Osteocyte (in vitro differentiated cells): ENCODE measurements at regions not wholly inside any gene's neighbourhood (a gene's known extent, or its start where the extent isn't known, plus 50 kb on each side); places are given as distances from the start of the nearest gene placed in this dataset.

ENCODE experiments used
- DNase-seq: peaks from one replicate; pipeline ENCODE4 v3.0.0; 2021; ENCODE audit warnings: mixed read lengths; ENCODE audit not compliant: unreplicated experiment; ENCODE audit errors: extremely low spot score
- H3K27ac Mint-ChIP-seq: one replicate; pipeline ENCODE4 v1.8.0; 2021; ENCODE audit warnings: mild to moderate bottlenecking, mixed read lengths; ENCODE audit not compliant: unreplicated experiment
- H3K27me3 Mint-ChIP-seq: one replicate; pipeline ENCODE4 v1.8.0; 2021; ENCODE audit warnings: mixed read lengths; ENCODE audit not compliant: unreplicated experiment
- H3K36me3 Mint-ChIP-seq: one replicate; pipeline ENCODE4 v1.8.0; 2021; ENCODE audit warnings: mixed read lengths; ENCODE audit not compliant: unreplicated experiment
- H3K4me1 Mint-ChIP-seq: one replicate; pipeline ENCODE4 v1.8.0; 2021; ENCODE audit warnings: mixed read lengths; ENCODE audit not compliant: unreplicated experiment
- H3K4me3 Mint-ChIP-seq: one replicate; pipeline ENCODE4 v1.8.0; 2021; ENCODE audit warnings: mild to moderate bottlenecking, moderate library complexity, mixed read lengths; ENCODE audit not compliant: unreplicated experiment
- H3K9me3 Mint-ChIP-seq: one replicate; pipeline ENCODE4 v1.8.0; 2021; ENCODE audit warnings: mixed read lengths; ENCODE audit not compliant: unreplicated experiment
- TF ChIP-seq, protein P1 (sequence below): fragments of 200-600 bp; sonication (generic); IDR thresholded peaks from 2 replicates; pipeline ENCODE4 v1.5.0; 2021; ENCODE audit warnings: antibody characterized with exemption, mild to moderate bottlenecking, moderate library complexity

DNA sequence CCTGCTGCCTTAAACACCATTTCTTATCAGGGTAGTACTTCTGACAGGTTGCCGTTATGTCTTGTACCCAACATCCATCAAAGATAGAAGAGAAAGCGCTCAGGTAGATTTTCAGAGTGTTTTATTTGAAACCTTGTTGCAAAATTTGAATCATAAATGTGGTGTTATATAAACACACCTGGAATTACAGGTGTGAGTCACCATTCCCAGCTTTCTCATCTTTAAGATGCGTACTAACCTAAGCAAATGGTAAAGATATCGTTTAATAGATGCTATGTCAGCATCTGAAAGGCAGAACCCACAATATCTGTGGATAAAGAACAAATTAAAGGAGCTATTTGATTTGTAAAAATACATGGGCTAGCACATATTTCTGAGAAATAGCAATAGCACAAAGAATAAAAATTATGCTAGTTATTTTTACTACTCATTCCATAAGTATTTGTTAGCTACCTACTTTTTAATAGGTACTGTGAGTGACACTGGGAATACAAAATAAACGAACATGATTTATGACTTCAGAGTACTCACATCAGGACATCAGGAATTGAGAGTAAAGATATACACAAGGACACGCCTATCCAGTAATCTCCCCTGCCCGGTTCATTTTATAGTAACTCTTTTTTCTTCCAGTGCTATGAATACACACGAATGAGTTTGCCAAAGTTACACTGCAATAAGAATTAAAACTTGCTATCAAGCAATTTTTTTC lies 193.8 kb downstream of the RBM43 start:
- TF ChIP-seq, protein P1, sequence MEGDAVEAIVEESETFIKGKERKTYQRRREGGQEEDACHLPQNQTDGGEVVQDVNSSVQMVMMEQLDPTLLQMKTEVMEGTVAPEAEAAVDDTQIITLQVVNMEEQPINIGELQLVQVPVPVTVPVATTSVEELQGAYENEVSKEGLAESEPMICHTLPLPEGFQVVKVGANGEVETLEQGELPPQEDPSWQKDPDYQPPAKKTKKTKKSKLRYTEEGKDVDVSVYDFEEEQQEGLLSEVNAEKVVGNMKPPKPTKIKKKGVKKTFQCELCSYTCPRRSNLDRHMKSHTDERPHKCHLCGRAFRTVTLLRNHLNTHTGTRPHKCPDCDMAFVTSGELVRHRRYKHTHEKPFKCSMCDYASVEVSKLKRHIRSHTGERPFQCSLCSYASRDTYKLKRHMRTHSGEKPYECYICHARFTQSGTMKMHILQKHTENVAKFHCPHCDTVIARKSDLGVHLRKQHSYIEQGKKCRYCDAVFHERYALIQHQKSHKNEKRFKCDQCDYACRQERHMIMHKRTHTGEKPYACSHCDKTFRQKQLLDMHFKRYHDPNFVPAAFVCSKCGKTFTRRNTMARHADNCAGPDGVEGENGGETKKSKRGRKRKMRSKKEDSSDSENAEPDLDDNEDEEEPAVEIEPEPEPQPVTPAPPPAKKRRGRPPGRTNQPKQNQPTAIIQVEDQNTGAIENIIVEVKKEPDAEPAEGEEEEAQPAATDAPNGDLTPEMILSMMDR: no peak
- Mint-ChIP-seq H3K4me1 (peaks cover 8% of the 10 kb centered on the region), H3K27me3 (no peaks in the 10 kb centered on the region), H3K9me3 (no peaks in the 10 kb centered on the region), H3K4me3 (no peak overlapping the region), H3K27ac (no peak overlapping the region), H3K36me3 (no peaks in the 10 kb centered on the region)
- DNase-seq: no peak

DNA sequence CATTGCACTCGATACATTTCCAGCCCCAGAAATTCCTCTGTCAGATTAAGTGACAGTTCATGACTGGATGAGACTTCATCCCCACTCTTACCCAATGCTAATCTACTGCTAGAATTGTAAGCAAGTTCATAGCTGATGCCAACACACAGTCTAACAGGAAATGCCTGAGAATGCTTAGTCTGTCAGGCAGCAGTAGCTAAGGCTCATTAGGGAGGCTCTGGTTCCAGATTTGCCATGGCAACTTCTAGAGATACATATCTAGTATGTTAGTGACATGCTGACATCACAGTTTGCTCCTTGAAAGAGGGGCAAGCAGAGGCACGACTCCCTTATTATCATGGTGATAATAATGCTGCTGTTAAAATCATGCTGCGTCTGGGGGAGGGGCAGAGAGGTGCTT lies 198.4 kb downstream of the RBM43 start:
- TF ChIP-seq, protein P1: no peak
- Mint-ChIP-seq H3K36me3 (no peaks in the 10 kb centered on the region), H3K27ac (no peak overlapping the region), H3K27me3 (no peaks in the 10 kb centered on the region), H3K4me3 (no peak overlapping the region), H3K4me1 (no peaks in the 10 kb centered on the region), H3K9me3 (no peaks in the 10 kb centered on the region)
- DNase-seq: no peak

DNA sequence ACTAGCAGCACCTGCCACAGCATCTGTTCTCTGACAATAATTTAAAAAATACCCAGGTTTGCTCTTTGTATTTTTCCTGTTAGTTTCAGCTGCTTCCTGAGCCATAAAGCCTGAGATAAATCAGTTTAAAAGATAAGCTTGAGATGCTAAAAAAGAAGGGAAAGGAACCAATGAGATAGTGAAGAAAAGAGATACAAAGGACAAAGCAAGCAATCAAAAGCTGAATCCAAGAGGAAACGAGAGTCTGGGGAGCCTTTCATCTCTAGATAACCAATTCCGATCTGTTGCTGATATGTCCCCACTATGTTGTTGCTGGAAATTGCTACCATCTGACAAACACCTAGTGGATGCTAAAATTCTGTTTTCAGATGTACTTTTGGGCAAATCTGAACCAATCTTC lies 201.4 kb downstream of the RBM43 start:
- H3K27ac Mint-ChIP-seq: no peak overlapping the region
- H3K9me3 Mint-ChIP-seq: no peaks in the 10 kb centered on the region
- no peaks in the 10 kb centered on the region for H3K36me3 Mint-ChIP-seq
- no peak for DNase-seq
- H3K4me3 Mint-ChIP-seq: no peak overlapping the region
- no peaks in the 10 kb centered on the region for H3K27me3 Mint-ChIP-seq
- TF ChIP-seq, protein P1: no peak
- peaks cover 6% of the 10 kb centered on the region for H3K4me1 Mint-ChIP-seq

DNA sequence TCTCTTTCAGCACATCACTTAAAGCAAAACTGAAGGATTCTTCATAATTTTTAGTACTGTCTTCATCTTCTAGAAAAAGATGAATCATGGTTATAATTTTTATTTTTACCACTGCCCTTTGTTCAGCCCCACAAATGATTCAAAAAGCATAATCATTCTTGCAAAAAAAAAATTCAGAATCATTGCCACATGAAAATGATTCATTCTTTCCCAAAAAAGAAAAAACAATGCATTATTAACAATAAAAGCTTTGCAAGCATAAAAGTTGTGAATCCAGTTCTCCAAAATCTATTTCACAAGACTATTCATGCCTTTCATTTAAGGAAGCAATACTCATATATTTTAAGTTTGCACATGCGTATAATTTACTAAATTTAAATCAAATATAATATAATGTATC lies 204.8 kb downstream of the RBM43 start:
- Mint-ChIP-seq H3K4me3 (no peak overlapping the region), H3K27me3 (peaks cover 4% of the 10 kb centered on the region), H3K27ac (peak overlapping the region; percentile 16), H3K9me3 (no peaks in the 10 kb centered on the region), H3K4me1 (peaks cover 6% of the 10 kb centered on the region), H3K36me3 (no peaks in the 10 kb centered on the region)
- DNase-seq: no peak
- TF ChIP-seq, protein P1: no peak

DNA sequence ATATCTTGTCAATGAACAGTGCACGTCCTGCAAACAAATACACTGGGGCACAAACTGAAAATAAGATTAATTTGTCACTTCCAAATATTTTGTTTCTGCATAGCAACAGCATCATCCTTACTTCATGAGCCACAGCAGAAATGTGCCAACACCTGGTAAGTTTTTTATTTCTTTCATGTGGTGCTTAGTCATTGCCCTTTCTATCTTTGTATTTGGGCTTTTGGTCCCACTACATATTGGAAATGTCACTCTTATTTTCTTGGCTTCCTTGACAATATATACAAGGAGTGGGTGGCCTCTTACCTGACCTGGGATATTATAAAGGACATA lies 208.0 kb downstream of the RBM43 start:
- peaks cover 8% of the 10 kb centered on the region for H3K4me1 Mint-ChIP-seq
- no peak overlapping the region for H3K27ac Mint-ChIP-seq
- H3K9me3 Mint-ChIP-seq: no peaks in the 10 kb centered on the region
- H3K36me3 Mint-ChIP-seq: no peaks in the 10 kb centered on the region
- DNase-seq: no peak
- H3K4me3 Mint-ChIP-seq: no peak overlapping the region
- peaks cover 4% of the 10 kb centered on the region for H3K27me3 Mint-ChIP-seq
- TF ChIP-seq, protein P1: no peak
